OCI-LY7 (cell line): ENCODE measurements at regions not wholly inside any gene's neighbourhood (a gene's known extent, or its start where the extent isn't known, plus 50 kb on each side); places are given as distances from the start of the nearest gene placed in this dataset.

Source experiments
- BruUV-seq: library from RNA; stranded (reverse); fragments of 400-500 nt; replicated peaks from 2 replicates; lab custom pipeline; 2021; lab: Mats Ljungman, UMichigan
- CTCF ChIA-PET: fragments of 300-600 bp; sonication (Branson Sonifier 250); formaldehyde crosslinking; loops from one replicate; lab custom pipeline; 2022; ENCODE audit warnings: antibody characterized with exemption; ENCODE audit not compliant: unreplicated experiment; lab: Charles Lee
- POLR2A ChIA-PET: fragments of 300-600 bp; sonication (Branson Sonifier 250); formaldehyde crosslinking; loops from one replicate; lab custom pipeline; 2022; ENCODE audit warnings: antibody characterized with exemption; lab: Charles Lee
- DNase-seq: peaks from one replicate; pipeline ENCODE4 v3.0.0-alpha.2; 2015; ENCODE audit warnings: low spot score
- H2AFZ ChIP-seq: fragments of 200-600 bp; sonication (generic), shearing (Covaris generic); 2 replicates; pipeline ENCODE4 v1.6.1; 2014; ENCODE audit warnings: mild to moderate bottlenecking, antibody characterized with exemption, low read length, moderate library complexity
- H3K27ac ChIP-seq: fragments of 200-600 bp; sonication (generic); 2 replicates; pipeline ENCODE4 v1.5.1; 2014; ENCODE audit warnings: mixed run types, low read depth, mild to moderate bottlenecking, moderate library complexity, low read length, inconsistent platforms; ENCODE audit not compliant: poor library complexity, severe bottlenecking
- H3K36me3 ChIP-seq: fragments of 200-600 bp; sonication (generic); 2 replicates; pipeline ENCODE4 v1.6.1; 2014; ENCODE audit warnings: mild to moderate bottlenecking, antibody characterized with exemption, low read length, moderate library complexity, mixed read lengths; ENCODE audit not compliant: insufficient read depth
- H3K4me1 ChIP-seq: fragments of 200-600 bp; sonication (generic); 2 replicates; pipeline ENCODE4 v1.5.1; 2014; ENCODE audit warnings: mild to moderate bottlenecking, low read length; ENCODE audit not compliant: insufficient read depth, poor library complexity, severe bottlenecking
- H3K4me2 ChIP-seq: fragments of 200-600 bp; sonication (generic); 2 replicates; pipeline ENCODE4 v1.6.1; 2014; ENCODE audit warnings: mild to moderate bottlenecking, low read length
- H3K4me3 ChIP-seq: fragments of 200-600 bp; sonication (generic); 2 replicates; pipeline ENCODE4 v1.5.1; 2014; ENCODE audit warnings: mild to moderate bottlenecking, low read depth, low read length; ENCODE audit not compliant: poor library complexity, severe bottlenecking
- H3K79me2 ChIP-seq: fragments of 200-600 bp; sonication (generic); 2 replicates; pipeline ENCODE4 v1.6.1; 2016; ENCODE audit warnings: low read depth, mild to moderate bottlenecking, low read length, moderate library complexity, mixed read lengths; ENCODE audit not compliant: insufficient read depth
- H3K9me2 ChIP-seq: fragments of 200-600 bp; sonication (generic); 2 replicates; pipeline ENCODE4 v1.6.1; 2016; ENCODE audit warnings: mild to moderate bottlenecking, low read length, mixed read lengths; ENCODE audit not compliant: insufficient read depth
- H3K9me3 ChIP-seq: fragments of 200-600 bp; sonication (generic); 2 replicates; pipeline ENCODE4 v1.6.1; 2014; ENCODE audit warnings: mild to moderate bottlenecking, mixed run types, low read length, mixed read lengths
- H4K20me1 ChIP-seq: fragments of 200-600 bp; sonication (generic); 2 replicates; pipeline ENCODE4 v1.6.1; 2014; ENCODE audit warnings: mild to moderate bottlenecking, antibody characterized with exemption, low read length, moderate library complexity, mixed read lengths; ENCODE audit not compliant: insufficient read depth
- EZH2phosphoT487 ChIP-seq: fragments of 200-600 bp; sonication (generic); IDR thresholded peaks from 2 replicates; pipeline ENCODE4 v1.6.1; 2018; ENCODE audit warnings: low read depth, borderline replicate concordance, mild to moderate bottlenecking, mixed run types, antibody characterized with exemption, low read length, moderate library complexity, mixed read lengths
- intact Hi-C: fragments of 100-400 bp; cut with micrococcal nuclease; formaldehyde crosslinking; loops from one replicate; pipeline ENCODE4 v1.10.0; 2022; ENCODE audit not compliant: unreplicated experiment
- TF ChIP-seq, protein P1 (sequence below): fragments of 200-600 bp; sonication (generic); conservative IDR thresholded peaks from 2 replicates; pipeline ENCODE4 v1.5.1; 2014; ENCODE audit warnings: mild to moderate bottlenecking, antibody characterized with exemption, low read length, moderate library complexity, mixed read lengths

DNA sequence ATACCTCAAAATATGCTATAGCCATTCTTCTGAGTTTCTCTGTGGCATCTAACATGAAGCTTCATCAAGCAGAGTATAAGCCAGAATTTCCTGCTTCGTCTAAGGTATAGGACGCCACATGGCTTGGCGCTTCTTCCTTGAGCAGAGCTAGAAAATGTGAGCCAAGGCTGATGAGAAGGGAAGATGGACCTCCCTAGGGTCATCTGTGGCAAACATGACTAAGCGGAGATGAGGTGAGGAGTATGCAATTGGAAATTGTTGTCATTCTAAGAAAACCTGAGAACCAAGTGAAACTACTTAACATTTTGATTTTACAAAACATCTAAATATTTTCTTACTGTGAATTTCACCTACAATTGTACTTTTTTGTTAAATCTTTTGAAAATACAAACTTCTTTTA, 466.5 kb downstream of the PSAT1 start:
- ChIA-PET CTCF (no interaction called here), POLR2A (no interaction called here)
- no peaks in the 10 kb centered on the region for H3K9me2 ChIP-seq
- H3K9me3 ChIP-seq = no peaks in the 10 kb centered on the region
- no peak overlapping the region for H3K27ac ChIP-seq
- intact Hi-C loops = no loop called here
- H2AFZ ChIP-seq = no peak overlapping the region
- BruUV-seq = no TSS peak
- no peaks in the 10 kb centered on the region for H3K79me2 ChIP-seq
- no peaks in the 10 kb centered on the region for H3K36me3 ChIP-seq
- DNase-seq = no peak
- no peaks in the 10 kb centered on the region; the same call in 1 of the 2 replicates for H4K20me1 ChIP-seq
- TF ChIP-seq, protein P1, sequence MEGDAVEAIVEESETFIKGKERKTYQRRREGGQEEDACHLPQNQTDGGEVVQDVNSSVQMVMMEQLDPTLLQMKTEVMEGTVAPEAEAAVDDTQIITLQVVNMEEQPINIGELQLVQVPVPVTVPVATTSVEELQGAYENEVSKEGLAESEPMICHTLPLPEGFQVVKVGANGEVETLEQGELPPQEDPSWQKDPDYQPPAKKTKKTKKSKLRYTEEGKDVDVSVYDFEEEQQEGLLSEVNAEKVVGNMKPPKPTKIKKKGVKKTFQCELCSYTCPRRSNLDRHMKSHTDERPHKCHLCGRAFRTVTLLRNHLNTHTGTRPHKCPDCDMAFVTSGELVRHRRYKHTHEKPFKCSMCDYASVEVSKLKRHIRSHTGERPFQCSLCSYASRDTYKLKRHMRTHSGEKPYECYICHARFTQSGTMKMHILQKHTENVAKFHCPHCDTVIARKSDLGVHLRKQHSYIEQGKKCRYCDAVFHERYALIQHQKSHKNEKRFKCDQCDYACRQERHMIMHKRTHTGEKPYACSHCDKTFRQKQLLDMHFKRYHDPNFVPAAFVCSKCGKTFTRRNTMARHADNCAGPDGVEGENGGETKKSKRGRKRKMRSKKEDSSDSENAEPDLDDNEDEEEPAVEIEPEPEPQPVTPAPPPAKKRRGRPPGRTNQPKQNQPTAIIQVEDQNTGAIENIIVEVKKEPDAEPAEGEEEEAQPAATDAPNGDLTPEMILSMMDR = no peak
- no peak for TF ChIP-seq EZH2phosphoT487
- H3K4me2 ChIP-seq = no peak overlapping the region
- H3K4me1 ChIP-seq = no peaks in the 10 kb centered on the region
- H3K4me3 ChIP-seq = no peak overlapping the region

DNA sequence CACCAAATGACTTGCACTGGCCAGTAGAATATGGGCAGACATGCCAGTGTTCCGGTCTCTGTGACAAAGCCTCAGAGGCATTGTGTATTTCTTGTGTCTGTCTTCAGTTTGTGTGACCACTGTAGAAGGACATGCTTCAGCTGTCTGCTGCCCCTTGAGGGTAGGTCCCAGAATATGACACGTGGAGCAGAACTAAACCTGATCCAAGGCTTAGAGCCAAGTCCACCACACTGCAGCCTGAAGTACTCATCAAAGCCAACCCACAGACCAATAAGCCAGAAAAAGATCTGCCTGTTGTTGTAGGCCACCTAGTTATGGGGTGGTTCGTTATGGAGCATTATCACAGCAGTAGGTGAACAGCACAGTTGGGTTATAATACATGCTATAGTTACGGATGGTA, 468.9 kb downstream of the PSAT1 start:
- Histone ChIP-seq H3K4me2 (no peak overlapping the region), H3K4me3 (no peak overlapping the region), H4K20me1 (no peaks in the 10 kb centered on the region; the same call in 1 of the 2 replicates), H3K4me1 (no peaks in the 10 kb centered on the region), H2AFZ (no peak overlapping the region), H3K27ac (no peak overlapping the region), H3K9me2 (no peaks in the 10 kb centered on the region), H3K79me2 (no peaks in the 10 kb centered on the region), H3K36me3 (no peaks in the 10 kb centered on the region), H3K9me3 (no peaks in the 10 kb centered on the region)
- DNase-seq = no peak
- TF ChIP-seq, protein P1 = no peak
- no peak for TF ChIP-seq EZH2phosphoT487
- POLR2A ChIA-PET = no interaction called here
- CTCF ChIA-PET = no interaction called here
- intact Hi-C loops = no loop called here
- no TSS peak for BruUV-seq

DNA sequence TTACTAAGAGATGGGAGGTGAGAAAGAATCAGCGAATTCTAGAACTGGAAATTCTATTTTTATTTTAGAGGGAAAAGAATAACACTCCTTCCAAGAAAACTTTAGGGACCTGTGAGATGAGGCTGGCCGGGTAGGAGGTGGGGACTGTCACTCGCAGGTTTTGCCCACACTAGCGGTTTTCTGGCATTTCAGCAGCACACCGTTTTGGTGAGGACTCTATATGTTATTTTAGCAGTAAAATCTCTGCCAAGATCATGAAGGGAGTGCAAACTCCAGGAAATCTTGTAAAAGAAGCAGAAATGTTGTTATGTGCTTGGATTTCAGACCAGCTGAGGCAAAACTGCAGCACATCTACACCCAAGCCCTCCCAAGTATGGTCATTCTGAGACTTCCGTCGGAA, 470.6 kb downstream of the PSAT1 start:
- no peaks in the 10 kb centered on the region for H3K79me2 ChIP-seq
- H2AFZ ChIP-seq = no peak overlapping the region
- H3K9me3 ChIP-seq = no peaks in the 10 kb centered on the region
- H3K4me3 ChIP-seq = no peak overlapping the region
- intact Hi-C loops = no loop called here
- no peak for TF ChIP-seq EZH2phosphoT487
- TF ChIP-seq, protein P1 = no peak
- H3K4me2 ChIP-seq = no peak overlapping the region
- H4K20me1 ChIP-seq = no peaks in the 10 kb centered on the region; the same call in 1 of the 2 replicates
- no peak overlapping the region for H3K27ac ChIP-seq
- no peaks in the 10 kb centered on the region for H3K4me1 ChIP-seq
- ChIA-PET CTCF (no interaction called here), POLR2A (no interaction called here)
- no peaks in the 10 kb centered on the region for H3K36me3 ChIP-seq
- BruUV-seq = no TSS peak
- no peaks in the 10 kb centered on the region for H3K9me2 ChIP-seq
- DNase-seq = no peak
